HS-5 (cell line): ENCODE measurements at regions not wholly inside any gene's neighbourhood (a gene's known extent, or its start where the extent isn't known, plus 50 kb on each side); places are given as distances from the start of the nearest gene placed in this dataset.

Experiments
- DNase-seq: peaks from one replicate; pipeline ENCODE4 v3.0.0-alpha.2; 2012; ENCODE audit warnings: low read depth

- no peak for DNase-seq
Observed at GRCh38 chr22:44591146-44591790, 93.2 kb upstream of the RTL6 start.

- DNase-seq = no peak
Observed at GRCh38 chr22:44590291-44590690, 92.3 kb upstream of the RTL6 start.

- no peak for DNase-seq
Observed at GRCh38 chr22:44589831-44590230, 91.8 kb upstream of the RTL6 start.

GRCh38 chr22:44588348-44588747, 90.3 kb upstream of the RTL6 start:
- no peak for DNase-seq

- DNase-seq = no peak
Observed at GRCh38 chr22:44587737-44588310, 89.8 kb upstream of the RTL6 start.

- DNase-seq = no peak
Observed at GRCh38 chr22:44586999-44587736, 89.1 kb upstream of the RTL6 start.

GRCh38 chr22:44586351-44586990, 88.4 kb upstream of the RTL6 start:
- no peak for DNase-seq

- no peak for DNase-seq
Observed at GRCh38 chr22:44585559-44586350, 87.7 kb upstream of the RTL6 start.

- DNase-seq = no peak
Observed at GRCh38 chr22:44584256-44584902, 86.3 kb upstream of the RTL6 start.

GRCh38 chr22:44583854-44584253, 85.8 kb upstream of the RTL6 start:
- DNase-seq = no peak

- no peak for DNase-seq
Observed at GRCh38 chr22:44583061-44583760, 85.2 kb upstream of the RTL6 start.

GRCh38 chr22:44582016-44582415, 84.0 kb upstream of the RTL6 start:
- no peak for DNase-seq

- DNase-seq = no peak
Observed at GRCh38 chr22:44581096-44581435, 83.0 kb upstream of the RTL6 start.

- no peak for DNase-seq
Observed at GRCh38 chr22:44580176-44581095, 82.4 kb upstream of the RTL6 start.

GRCh38 chr22:44578516-44579230, 80.6 kb upstream of the RTL6 start:
- DNase-seq = no peak

GRCh38 chr22:44578110-44578457, 80.1 kb upstream of the RTL6 start:
- no peak for DNase-seq

- no peak for DNase-seq
Observed at GRCh38 chr22:44577391-44578109, 79.5 kb upstream of the RTL6 start.

- no peak for DNase-seq
Observed at GRCh38 chr22:44576311-44577260, 78.6 kb upstream of the RTL6 start.
